GM18508 (cell line): ENCODE measurements at regions not wholly inside any gene's neighbourhood (a gene's known extent, or its start where the extent isn't known, plus 50 kb on each side); places are given as distances from the start of the nearest gene placed in this dataset.
"Not testable (repeated sequence)": the region's sequence is repeated elsewhere in the genome, so short reads cannot be mapped to it uniquely, and the experiment has no call there.

Experiments
- ATAC-seq: cut with Tn5 transposase; IDR thresholded peaks from one replicate; pipeline ENCODE4 v1.9.1; 2021; ENCODE audit warnings: moderate number of reproducible peaks; ENCODE audit not compliant: insufficient read depth, unreplicated experiment

DNA sequence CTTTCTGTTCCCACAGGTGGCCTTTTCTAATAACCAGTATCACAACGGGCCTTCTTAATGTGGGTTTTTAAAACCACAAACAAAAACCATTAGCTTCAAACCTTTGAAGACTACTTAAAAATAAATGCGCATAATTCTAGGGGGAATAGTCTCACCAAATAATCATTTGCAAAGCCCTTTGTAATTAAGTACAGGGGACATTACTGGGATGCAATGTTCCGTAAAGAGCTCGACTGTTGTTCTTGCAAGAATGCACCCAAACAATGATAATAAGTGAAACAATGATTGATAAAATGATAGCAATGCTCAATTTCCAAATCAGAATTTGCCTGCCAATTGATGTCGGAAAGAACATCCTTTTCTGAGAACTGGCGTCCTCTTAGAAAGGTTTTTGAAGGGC lies 589.1 kb upstream of the ADARB2 start:
- ATAC-seq: no peak

GRCh38 chr10:2315045-2315485 lies 577.7 kb upstream of the ADARB2 start:
- not testable (repeated sequence) for ATAC-seq

- ATAC-seq: no peak
Measured at GRCh38 chr10:2306081-2306480, 568.8 kb upstream of the ADARB2 start.

DNA sequence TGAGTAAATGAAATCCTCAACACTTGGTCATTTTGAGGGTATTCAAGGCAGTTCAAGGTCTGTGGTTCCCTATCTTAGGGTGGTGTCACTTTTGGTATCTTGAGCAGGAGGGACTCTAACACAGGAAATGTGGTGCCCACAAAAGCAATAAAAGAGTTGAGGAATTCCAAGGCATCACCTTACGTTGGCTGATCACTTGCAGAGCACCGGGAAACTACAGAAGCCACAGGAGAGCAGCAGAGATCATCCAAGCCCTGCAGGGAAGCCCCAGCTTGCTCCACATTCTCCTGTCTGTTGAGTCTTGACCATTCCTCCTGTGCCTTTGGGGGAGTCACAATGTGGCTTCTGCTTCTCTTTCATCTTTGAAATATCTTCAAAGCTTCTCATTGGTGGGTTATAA lies 565.8 kb upstream of the ADARB2 start:
- no peak for ATAC-seq

- no peak for ATAC-seq
Measured at GRCh38 chr10:2301227-2301626, 563.9 kb upstream of the ADARB2 start.

DNA sequence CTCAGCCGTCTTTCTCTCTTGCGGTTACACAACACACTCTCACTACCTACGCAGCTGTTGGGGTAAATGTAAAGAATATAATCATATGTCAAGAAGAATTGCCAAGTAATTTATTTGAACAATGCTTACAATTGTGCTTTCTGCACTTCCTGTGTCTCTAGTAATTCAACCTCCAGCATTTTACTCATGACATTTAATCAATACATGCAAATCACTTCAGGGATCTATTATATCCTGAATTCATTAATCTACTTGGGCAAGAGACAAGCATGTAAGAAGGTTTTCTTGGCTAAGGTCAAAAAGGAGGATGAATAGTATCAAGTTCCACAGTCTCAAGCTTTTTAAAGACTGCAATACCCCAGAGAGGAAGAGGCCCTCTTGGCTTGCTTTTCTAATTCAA lies 562.9 kb upstream of the ADARB2 start:
- no peak for ATAC-seq

DNA sequence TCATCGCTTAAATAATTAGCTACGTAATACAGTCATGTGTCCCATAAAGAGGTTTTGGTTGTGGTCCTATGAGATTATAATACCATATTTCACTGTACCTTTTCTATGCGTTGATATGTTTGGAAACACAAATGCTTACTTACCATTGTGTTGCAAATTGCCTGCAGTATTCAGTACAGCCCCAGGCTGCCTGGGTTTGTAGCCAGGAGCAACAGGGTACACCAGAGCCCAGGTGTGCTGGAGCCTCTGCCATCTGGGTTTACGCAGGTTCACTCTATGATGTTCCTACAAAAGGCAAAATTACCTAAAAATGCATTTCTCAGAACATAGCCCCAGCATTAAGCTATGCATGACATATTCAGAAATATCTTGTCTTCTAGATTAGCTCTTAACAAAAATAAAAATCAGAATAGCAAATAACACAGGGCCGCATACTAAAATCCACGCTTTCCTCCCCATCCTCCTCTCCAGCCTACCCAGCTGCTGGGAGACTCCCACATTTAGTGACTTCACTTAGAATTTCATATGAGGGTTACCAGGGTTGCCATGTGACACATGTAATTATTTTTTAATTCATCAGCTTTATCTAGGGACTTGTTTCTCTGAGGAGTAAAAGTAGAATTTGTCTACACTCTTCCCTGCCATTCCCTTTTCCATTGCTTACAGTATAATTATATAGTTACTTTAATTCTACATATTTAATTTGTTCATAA lies 559.0 kb upstream of the ADARB2 start:
- no peak for ATAC-seq

GRCh38 chr10:2294739-2295138 lies 557.4 kb upstream of the ADARB2 start:
- no peak for ATAC-seq

GRCh38 chr10:2284071-2284470 lies 546.7 kb upstream of the ADARB2 start:
- ATAC-seq: no peak

DNA sequence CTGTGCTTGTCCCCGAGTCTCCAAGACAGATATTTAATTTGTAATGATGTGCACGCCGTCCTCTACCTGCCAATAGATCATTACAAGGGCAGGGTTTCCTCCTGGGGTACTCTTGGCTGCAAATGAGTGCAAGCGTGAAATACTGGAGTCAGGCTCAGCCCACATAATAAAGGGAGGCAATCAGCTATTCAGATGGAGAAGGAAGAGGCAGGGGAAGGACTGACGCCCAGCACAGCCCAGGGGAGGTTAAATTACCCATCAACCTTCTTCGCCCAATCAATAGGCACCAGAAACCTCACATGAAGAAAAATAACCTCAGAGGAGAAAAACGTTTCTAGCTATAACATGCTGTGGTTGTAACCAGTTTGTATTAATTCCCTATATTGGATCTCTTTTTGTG lies 544.9 kb upstream of the ADARB2 start:
- ATAC-seq: no peak

DNA sequence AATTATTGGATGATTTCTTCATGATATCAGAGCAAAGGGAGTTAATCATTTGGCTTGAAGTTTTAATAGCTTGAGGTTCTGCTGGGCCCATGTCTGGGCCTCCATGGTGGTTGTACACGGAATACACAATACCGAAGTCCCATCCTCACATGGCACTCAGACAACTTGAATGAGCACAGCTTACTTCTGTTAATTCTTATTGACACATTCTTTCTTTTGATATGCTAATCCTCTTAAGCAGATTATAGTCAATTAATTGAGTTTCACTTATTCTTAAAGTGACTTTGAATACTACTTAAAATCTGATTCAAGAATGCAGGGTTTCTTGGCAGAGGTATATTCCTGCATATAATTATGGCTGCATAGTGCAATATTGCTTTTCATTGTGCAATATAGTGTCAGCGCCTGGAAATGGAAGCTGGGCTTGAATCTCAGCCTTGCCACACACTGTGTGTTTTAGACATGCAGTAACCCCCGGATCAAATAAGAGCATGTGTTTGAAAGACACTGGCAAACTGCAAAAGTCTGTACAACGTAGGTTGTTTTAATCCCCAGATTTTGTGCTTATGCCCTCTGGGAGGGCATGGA lies 543.5 kb upstream of the ADARB2 start:
- ATAC-seq: no peak

DNA sequence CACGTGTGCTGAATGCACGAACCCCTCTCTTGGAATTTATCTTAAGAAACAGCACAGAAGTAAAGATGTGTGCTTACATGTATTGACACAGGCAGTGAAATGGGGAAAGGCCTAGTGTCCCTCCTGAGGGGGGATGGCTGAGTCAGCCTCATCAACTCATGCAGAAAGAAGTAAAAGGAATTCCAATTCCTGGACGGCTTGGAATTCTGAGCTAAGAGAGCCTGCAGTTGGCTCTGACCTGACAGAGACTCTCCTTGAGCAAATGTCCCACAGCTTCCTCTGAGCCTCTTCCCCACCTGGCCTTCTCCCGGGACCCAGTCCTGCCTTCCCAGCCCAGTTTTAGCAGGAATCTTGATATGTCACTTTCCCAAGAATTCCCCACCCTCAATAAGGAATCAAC lies 542.4 kb upstream of the ADARB2 start:
- no peak for ATAC-seq

GRCh38 chr10:2278363-2278762 lies 541.0 kb upstream of the ADARB2 start:
- ATAC-seq: no peak

GRCh38 chr10:2263561-2263960 lies 526.2 kb upstream of the ADARB2 start:
- ATAC-seq: no peak

GRCh38 chr10:2262878-2263277 lies 525.6 kb upstream of the ADARB2 start:
- no peak for ATAC-seq

DNA sequence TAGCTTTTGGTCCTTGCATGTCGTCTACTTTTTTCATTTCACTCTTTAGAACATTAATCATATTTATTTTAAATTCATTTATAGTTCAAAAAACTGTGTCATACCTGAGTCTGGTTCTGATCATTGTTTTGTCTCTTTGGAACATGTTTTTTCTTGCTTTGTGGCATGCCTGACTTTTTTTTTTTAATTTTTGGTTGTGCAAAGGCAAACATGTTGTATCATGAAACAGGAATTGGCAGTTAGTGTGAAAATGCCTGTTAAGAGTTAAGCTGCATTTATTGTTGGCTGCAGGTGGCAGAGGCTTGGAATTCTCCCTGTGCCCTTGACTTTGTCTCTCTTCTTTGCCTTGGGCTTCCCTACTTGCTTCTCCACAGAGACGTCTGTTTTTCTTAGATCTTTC lies 525.0 kb upstream of the ADARB2 start:
- ATAC-seq: no peak

- ATAC-seq: no peak
Measured at GRCh38 chr10:2256241-2256640, 518.9 kb upstream of the ADARB2 start.

GRCh38 chr10:2252096-2252495 lies 514.8 kb upstream of the ADARB2 start:
- no peak for ATAC-seq

DNA sequence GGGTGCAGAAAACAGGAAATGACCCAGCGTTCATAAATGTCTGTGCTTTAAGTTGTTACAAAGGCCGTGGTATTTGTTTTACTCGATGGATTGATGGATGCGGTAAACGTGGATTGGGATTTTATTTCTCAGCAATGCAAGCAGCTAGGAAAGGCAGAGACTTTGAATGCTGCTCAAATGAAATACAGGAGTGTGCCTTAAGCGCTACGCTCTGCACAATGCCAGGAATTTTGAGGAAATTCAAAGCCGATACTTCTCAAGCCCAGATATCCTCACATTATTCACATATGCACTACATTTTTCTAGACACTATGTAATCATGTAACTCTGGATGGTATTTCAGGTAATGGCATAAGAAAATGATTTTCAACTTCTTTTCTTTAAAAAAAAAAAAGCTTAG lies 514.3 kb upstream of the ADARB2 start:
- no peak for ATAC-seq

GRCh38 chr10:2246747-2247146 lies 509.4 kb upstream of the ADARB2 start:
- no peak for ATAC-seq

DNA sequence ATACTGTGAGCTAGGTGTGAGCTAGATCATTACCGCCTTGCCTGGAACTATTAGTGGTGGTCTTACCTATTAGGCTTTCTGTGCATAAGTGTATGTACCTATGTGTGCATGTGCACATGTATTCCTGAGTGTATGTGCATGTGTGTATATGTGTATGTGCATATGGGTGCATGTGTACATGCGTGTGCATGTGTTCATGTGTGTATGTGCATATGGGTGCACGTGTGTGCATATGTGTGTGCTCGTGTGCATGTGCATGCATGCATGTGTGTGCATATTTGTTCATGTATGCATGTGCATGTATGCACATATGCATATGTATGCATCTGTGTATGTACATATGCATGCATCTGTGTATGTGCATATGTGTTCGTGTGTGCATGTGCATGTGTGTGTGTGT lies 508.3 kb upstream of the ADARB2 start:
- ATAC-seq: no peak

DNA sequence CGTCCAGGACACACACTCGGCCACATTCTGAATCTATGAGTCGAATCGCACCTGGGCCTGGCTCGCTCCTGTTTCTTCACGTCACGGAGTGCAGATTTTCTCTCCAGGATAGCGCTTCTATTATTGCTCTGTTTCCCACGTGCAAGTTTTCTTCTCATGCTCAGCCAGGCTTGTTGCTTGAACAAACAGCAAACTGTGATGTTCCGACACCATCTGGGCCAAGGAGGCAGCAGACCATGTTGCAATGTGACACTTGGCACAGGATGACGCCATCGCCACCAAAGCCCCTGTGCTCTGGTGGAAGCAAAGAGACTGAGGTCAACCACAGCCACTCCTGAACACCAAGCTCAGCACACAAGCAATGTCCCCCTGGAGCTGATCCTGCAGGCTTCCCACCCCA lies 507.1 kb upstream of the ADARB2 start:
- ATAC-seq: no peak
